ENCODE measurements at regions not wholly inside any gene's neighbourhood (a gene's known extent, or its start where the extent isn't known, plus 50 kb on each side); places are given as distances from the start of the nearest gene placed in this dataset.

DNA sequence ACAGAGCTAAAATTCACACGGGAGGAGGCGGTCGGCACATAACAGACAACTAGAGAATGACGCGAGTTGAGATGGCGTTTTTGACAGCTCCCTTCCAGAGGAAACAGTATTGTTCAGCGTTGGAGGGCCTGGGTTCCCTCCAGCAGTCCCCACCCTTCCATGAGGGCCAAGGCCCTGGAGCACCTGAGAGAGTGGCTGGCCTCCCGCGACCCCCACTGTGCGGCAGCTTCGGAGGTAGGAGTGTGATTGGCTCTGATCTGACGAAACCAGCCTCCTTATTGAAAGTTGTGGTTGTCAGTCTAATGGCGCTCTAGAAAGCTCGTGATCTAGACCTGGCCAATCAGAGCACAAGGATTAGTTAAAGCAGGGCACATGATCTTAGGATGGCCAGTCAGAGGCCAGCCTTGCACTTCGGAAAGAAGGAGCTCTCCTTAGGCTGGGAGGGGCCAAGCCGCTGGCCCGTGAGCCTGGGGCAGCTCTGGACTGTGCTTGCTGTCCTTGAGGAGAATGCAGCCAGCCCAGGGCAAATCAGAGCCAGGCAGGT is 104.5 kb upstream of the CELF4 start:
- TF ChIP-seq, protein P1, sequence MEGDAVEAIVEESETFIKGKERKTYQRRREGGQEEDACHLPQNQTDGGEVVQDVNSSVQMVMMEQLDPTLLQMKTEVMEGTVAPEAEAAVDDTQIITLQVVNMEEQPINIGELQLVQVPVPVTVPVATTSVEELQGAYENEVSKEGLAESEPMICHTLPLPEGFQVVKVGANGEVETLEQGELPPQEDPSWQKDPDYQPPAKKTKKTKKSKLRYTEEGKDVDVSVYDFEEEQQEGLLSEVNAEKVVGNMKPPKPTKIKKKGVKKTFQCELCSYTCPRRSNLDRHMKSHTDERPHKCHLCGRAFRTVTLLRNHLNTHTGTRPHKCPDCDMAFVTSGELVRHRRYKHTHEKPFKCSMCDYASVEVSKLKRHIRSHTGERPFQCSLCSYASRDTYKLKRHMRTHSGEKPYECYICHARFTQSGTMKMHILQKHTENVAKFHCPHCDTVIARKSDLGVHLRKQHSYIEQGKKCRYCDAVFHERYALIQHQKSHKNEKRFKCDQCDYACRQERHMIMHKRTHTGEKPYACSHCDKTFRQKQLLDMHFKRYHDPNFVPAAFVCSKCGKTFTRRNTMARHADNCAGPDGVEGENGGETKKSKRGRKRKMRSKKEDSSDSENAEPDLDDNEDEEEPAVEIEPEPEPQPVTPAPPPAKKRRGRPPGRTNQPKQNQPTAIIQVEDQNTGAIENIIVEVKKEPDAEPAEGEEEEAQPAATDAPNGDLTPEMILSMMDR (IDR thresholded peaks at IDR 0.05; ENCODE audit: low read length), result no peak
- TF ChIP-seq EZH2 (IDR thresholded peaks at IDR 0.05; ENCODE audit: borderline replicate concordance, low read length), result no peak
